ENCODE measurements at regions not wholly inside any gene's neighbourhood (a gene's known extent, or its start where the extent isn't known, plus 50 kb on each side); places are given as distances from the start of the nearest gene placed in this dataset.

DNA sequence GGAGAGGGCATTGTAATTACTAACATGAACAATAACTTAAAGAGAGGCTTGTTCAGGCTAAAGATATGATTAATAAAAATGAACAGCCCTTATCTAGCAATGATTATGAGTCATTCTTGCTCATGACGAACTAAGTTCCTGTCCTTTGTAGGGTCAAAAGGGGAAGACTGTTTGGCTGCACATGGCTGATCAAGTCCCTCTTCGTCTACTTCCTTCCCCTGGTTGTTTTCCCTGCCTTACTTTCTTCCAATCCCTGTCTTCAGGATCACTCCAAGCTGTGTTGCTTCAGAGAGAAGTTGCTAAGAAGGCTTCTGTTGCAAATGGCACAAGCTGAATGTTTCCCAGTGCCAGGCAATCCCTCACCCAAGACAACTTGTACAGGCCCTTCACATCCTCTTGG, 115.0 kb upstream of the HS3ST1 start:
- Histone ChIP-seq H3K9me1 (ENCODE audit: control insufficient read depth, insufficient read depth, low read length) (no peaks in the 10 kb centered on the region), H2AFZ (ENCODE audit: low read depth, low read length) (no peak overlapping the region), H3K9me3 (replicated peaks; ENCODE audit: control insufficient read depth, insufficient read depth, low read depth, low read length) (no peaks in the 10 kb centered on the region), H3K4me1 (replicated peaks in 1 of 2; ENCODE audit: control insufficient read depth in 2 of 2, insufficient read depth in 2 of 2, low read length in 2 of 2) (no peaks in the 10 kb centered on the region), H3K27me3 (ENCODE audit: control insufficient read depth in 2 of 2, insufficient read depth in 2 of 2, low read length in 2 of 2) (no peaks in the 10 kb centered on the region), H3K79me2 (ENCODE audit: control insufficient read depth, insufficient read depth, low read length) (no peaks in the 10 kb centered on the region), H3K4me3 (no peak overlapping the region), H4K20me1 (replicated peaks; ENCODE audit: control insufficient read depth, insufficient read depth, low read length) (no peaks in the 10 kb centered on the region), H3K4me2 (ENCODE audit: insufficient read depth, low read length) (no peak overlapping the region), H3K27ac (ENCODE audit: extremely low read depth, low read depth, low read length) (no peak overlapping the region), H3K9ac (ENCODE audit: insufficient read depth in 1 of 2, low read depth in 2 of 2, low read length in 2 of 2) (no peak overlapping the region), H3K36me3 (ENCODE audit: control insufficient read depth, insufficient read depth, low read length) (no peaks in the 10 kb centered on the region)
- FAIRE-seq: no peak
- ATAC-seq: no peak
- DNase-seq (ENCODE audit: extremely low read depth in 1 of 4, low spot score in 3 of 4): no peak
- ChIA-PET CTCF (ENCODE audit: low intra/inter-chr PET ratio) (no interaction called here), POLR2A (no interaction called here)
- intact Hi-C loops (cut with micrococcal nuclease): no loop called here
- BruUV-seq (replicated peaks): no TSS peak
- WGBS (ENCODE audit: insufficient coverage, low coverage, missing lambda C conversion rate): 0% methylated on average over 2 of the region's 2 CpGs
- TF ChIP-seq RBM22 (IDR thresholded peaks at IDR 0.05; ENCODE audit: low read depth, low read length, poor library complexity, severe bottlenecking): no peak
- no peak for TF ChIP-seq U2AF1 (optimal IDR thresholded peaks at IDR 0.05; ENCODE audit: low read depth, low read length)
- no peak for TF ChIP-seq FOXP1 (CRISPR knock-in tag; IDR thresholded peaks at IDR 0.05)
- TF ChIP-seq SP2 (IDR thresholded peaks at IDR 0.05; ENCODE audit: extremely low read depth, low read depth, low read length, poor library complexity, severe bottlenecking): no peak
- in situ Hi-C loops (cut with MboI): no loop called here

DNA sequence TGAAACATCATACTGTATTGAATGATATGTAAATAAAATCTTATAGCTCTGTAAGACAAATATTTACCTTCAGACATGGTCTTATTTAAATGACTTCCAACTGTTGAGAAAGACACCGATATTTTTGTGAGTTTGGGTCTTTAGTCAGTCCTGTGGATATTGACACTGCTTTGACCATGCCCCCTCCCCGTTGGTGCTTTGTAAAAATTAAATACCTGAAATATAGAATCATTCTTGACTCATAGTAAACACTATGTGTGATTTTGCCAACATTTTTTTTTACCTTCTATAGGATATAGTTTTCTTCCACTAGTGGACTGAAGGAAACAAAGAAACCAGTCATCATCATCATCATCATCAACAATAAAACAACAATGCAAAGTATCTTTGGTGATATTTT, 114.3 kb upstream of the HS3ST1 start:
- ChIA-PET CTCF (ENCODE audit: low intra/inter-chr PET ratio) (no interaction called here), POLR2A (no interaction called here)
- no peaks in the 10 kb centered on the region for H3K9me1 ChIP-seq (ENCODE audit: control insufficient read depth, insufficient read depth, low read length)
- H3K4me2 ChIP-seq (ENCODE audit: insufficient read depth, low read length): no peak overlapping the region
- in situ Hi-C loops (cut with MboI): no loop called here
- no peak overlapping the region for H2AFZ ChIP-seq (ENCODE audit: low read depth, low read length)
- H3K9ac ChIP-seq (ENCODE audit: insufficient read depth in 1 of 2, low read depth in 2 of 2, low read length in 2 of 2): no peak overlapping the region
- no peaks in the 10 kb centered on the region for H3K27me3 ChIP-seq (ENCODE audit: control insufficient read depth in 2 of 2, insufficient read depth in 2 of 2, low read length in 2 of 2)
- H3K27ac ChIP-seq (ENCODE audit: extremely low read depth, low read depth, low read length): no peak overlapping the region
- FAIRE-seq (no peak), DNase-seq (ENCODE audit: extremely low read depth in 1 of 4, low spot score in 3 of 4) (no peak), ATAC-seq (no peak)
- intact Hi-C loops (cut with micrococcal nuclease): no loop called here
- no peak overlapping the region for H3K4me3 ChIP-seq
- BruUV-seq (replicated peaks): no TSS peak
- H3K79me2 ChIP-seq (ENCODE audit: control insufficient read depth, insufficient read depth, low read length): no peaks in the 10 kb centered on the region
- no peaks in the 10 kb centered on the region for H3K9me3 ChIP-seq (replicated peaks; ENCODE audit: control insufficient read depth, insufficient read depth, low read depth, low read length)
- H3K4me1 ChIP-seq (replicated peaks in 1 of 2; ENCODE audit: control insufficient read depth in 2 of 2, insufficient read depth in 2 of 2, low read length in 2 of 2): no peaks in the 10 kb centered on the region
- 0% methylated on average over 2 of the region's 2 CpGs for WGBS (ENCODE audit: insufficient coverage, low coverage, missing lambda C conversion rate)
- no peaks in the 10 kb centered on the region for H3K36me3 ChIP-seq (ENCODE audit: control insufficient read depth, insufficient read depth, low read length)
- no peaks in the 10 kb centered on the region for H4K20me1 ChIP-seq (replicated peaks; ENCODE audit: control insufficient read depth, insufficient read depth, low read length)
- TF ChIP-seq SREBF1 (IDR thresholded peaks at IDR 0.05; ENCODE audit: borderline replicate concordance, low read depth, low read length): no peak
- no peak for TF ChIP-seq ZNF436 (CRISPR knock-in tag; IDR thresholded peaks at IDR 0.05)
- TF ChIP-seq HNRNPK (IDR thresholded peaks at IDR 0.05; ENCODE audit: low read depth, low read length, poor library complexity, severe bottlenecking): no peak
- TF ChIP-seq ZNF561 (CRISPR knock-in tag; conservative IDR thresholded peaks at IDR 0.05): no peak
- TF ChIP-seq XRCC4 (IDR thresholded peaks at IDR 0.05; ENCODE audit: extremely low read depth, insufficient read depth, insufficient read length): no peak
- TF ChIP-seq AFF4 (CRISPR knock-in tag; IDR thresholded peaks at IDR 0.05): no peak
- TF ChIP-seq GTF2B (IDR thresholded peaks at IDR 0.05; ENCODE audit: extremely low read depth, insufficient read length): no peak

All from K562 (cell line).